ENCODE measurements at regions not wholly inside any gene's neighbourhood (a gene's known extent, or its start where the extent isn't known, plus 50 kb on each side); places are given as distances from the start of the nearest gene placed in this dataset.

DNA sequence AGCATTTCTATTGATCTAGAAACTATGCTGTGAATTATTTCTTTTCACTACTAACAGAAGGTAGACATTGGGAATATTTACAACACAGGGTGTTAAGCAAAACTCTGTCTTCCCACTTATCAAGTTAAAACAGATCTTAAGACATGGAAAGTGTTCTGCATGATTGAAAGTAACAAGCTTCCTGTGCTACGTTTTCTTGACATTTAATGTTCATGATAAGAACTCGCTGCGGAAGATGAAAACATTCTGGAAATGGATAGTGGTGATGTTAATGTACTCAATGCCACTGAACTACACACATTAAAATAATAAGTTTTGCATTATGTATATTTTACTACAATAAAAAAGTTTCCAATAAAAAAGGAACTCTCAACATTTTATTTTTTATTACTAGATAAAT lies 74.4 kb upstream of the SCN7A start:
- H4K20me1 ChIP-seq (replicated peaks; ENCODE audit: control insufficient read depth, insufficient read depth, low read length), result no peaks in the 10 kb centered on the region
- DNase-seq (ENCODE audit: extremely low read depth in 1 of 4, low spot score in 3 of 4), result peak in 1 of 4 experiments; percentile 5
- no peak for ATAC-seq
- no peaks in the 10 kb centered on the region for H3K36me3 ChIP-seq (ENCODE audit: control insufficient read depth, insufficient read depth, low read length)
- no peak overlapping the region for H3K4me3 ChIP-seq
- H2AFZ ChIP-seq (ENCODE audit: low read depth, low read length), result no peak overlapping the region
- H3K79me2 ChIP-seq (ENCODE audit: control insufficient read depth, insufficient read depth, low read length), result no peaks in the 10 kb centered on the region
- intact Hi-C loops (cut with micrococcal nuclease) (no loop called here), in situ Hi-C loops (cut with MboI) (no loop called here)
- no peaks in the 10 kb centered on the region for H3K9me1 ChIP-seq (ENCODE audit: control insufficient read depth, insufficient read depth, low read length)
- no peaks in the 10 kb centered on the region for H3K4me1 ChIP-seq (replicated peaks in 1 of 2; ENCODE audit: control insufficient read depth in 2 of 2, insufficient read depth in 2 of 2, low read length in 2 of 2)
- TF ChIP-seq TRIM24 (IDR thresholded peaks at IDR 0.05) (no peak), CREB1 (IDR thresholded peaks at IDR 0.05) (no peak), CREB1 (CRISPR knock-in tag; IDR thresholded peaks at IDR 0.05) (no peak), ZNF354B (CRISPR knock-in tag; IDR thresholded peaks at IDR 0.05) (no peak), ZNF707 (CRISPR knock-in tag; conservative IDR thresholded peaks at IDR 0.05) (no peak), ARID1B (IDR thresholded peaks at IDR 0.05) (peak; percentile 37), CBFA2T3 (IDR thresholded peaks at IDR 0.05) (peak; percentile 53), LARP7 (IDR thresholded peaks at IDR 0.05) (no peak), CBFA2T2 (conservative IDR thresholded peaks at IDR 0.05) (peak; percentile 32; the same call in 1 of the 2 replicates)
- TF ChIP-seq, protein P1, sequence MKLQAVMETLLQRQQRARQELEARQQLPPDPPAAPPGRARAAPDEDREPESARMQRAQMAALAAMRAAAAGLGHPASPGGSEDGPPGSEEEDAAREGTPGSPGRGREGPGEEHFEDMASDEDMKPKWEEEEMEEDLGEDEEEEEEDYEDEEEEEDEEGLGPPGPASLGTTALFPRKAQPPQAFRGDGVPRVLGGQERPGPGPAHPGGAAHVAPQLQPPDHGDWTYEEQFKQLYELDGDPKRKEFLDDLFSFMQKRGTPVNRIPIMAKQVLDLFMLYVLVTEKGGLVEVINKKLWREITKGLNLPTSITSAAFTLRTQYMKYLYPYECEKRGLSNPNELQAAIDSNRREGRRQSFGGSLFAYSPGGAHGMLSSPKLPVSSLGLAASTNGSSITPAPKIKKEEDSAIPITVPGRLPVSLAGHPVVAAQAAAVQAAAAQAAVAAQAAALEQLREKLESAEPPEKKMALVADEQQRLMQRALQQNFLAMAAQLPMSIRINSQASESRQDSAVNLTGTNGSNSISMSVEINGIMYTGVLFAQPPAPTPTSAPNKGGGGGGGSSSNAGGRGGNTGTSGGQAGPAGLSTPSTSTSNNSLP (IDR thresholded peaks at IDR 0.05; ENCODE audit: borderline replicate concordance, low read depth, low read length), result no peak
- H3K4me2 ChIP-seq (ENCODE audit: insufficient read depth, low read length), result no peak overlapping the region
- H3K27me3 ChIP-seq (ENCODE audit: control insufficient read depth in 2 of 2, insufficient read depth in 2 of 2, low read length in 2 of 2), result no peaks in the 10 kb centered on the region
- POLR2A ChIA-PET, result no interaction called here
- WGBS (ENCODE audit: insufficient coverage, low coverage, missing lambda C conversion rate), result 3% methylated on average over 3 of the region's 3 CpGs
- no peaks in the 10 kb centered on the region for H3K9me3 ChIP-seq (replicated peaks; ENCODE audit: control insufficient read depth, insufficient read depth, low read depth, low read length)
- BruUV-seq (replicated peaks), result no TSS peak
- H3K27ac ChIP-seq (ENCODE audit: extremely low read depth, low read depth, low read length), result no peak overlapping the region
- no peak overlapping the region for H3K9ac ChIP-seq (ENCODE audit: insufficient read depth in 1 of 2, low read depth in 2 of 2, low read length in 2 of 2)
- CTCF ChIA-PET (ENCODE audit: low intra/inter-chr PET ratio), result no interaction called here
- FAIRE-seq, result no peak

All from K562 (cell line).